SHP77 (cell line): ENCODE measurements at regions not wholly inside any gene's neighbourhood (a gene's known extent, or its start where the extent isn't known, plus 50 kb on each side); places are given as distances from the start of the nearest gene placed in this dataset.

Experiments
- DNase-seq, 2 experiments: peaks; one replicate each; lab custom pipeline; 2025; lab: John Stamatoyannopoulos, UW

GRCh38 chr7:45983720-45984255, 62.7 kb upstream of the IGFBP3 start:
- no peak for DNase-seq

- no peak for DNase-seq
Observed at GRCh38 chr7:45982907-45983719, 62.0 kb upstream of the IGFBP3 start.

GRCh38 chr7:45982132-45982531, 61.1 kb upstream of the IGFBP3 start:
- DNase-seq: no peak

GRCh38 chr7:45980973-45981372, 59.9 kb upstream of the IGFBP3 start:
- no peak for DNase-seq

GRCh38 chr7:45980181-45980905, 59.3 kb upstream of the IGFBP3 start:
- no peak for DNase-seq

- no peak for DNase-seq
Observed at GRCh38 chr7:45979275-45980180, 58.5 kb upstream of the IGFBP3 start.

- DNase-seq: no peak
Observed at GRCh38 chr7:45978731-45979211, 57.7 kb upstream of the IGFBP3 start.

- peak in 1 of 2 experiments; percentile 7 for DNase-seq
Observed at GRCh38 chr7:45978010-45978681, 57.1 kb upstream of the IGFBP3 start.

GRCh38 chr7:45977256-45977780, 56.2 kb upstream of the IGFBP3 start:
- no peak for DNase-seq

- no peak for DNase-seq
Observed at GRCh38 chr7:45976485-45976856, 55.4 kb upstream of the IGFBP3 start.

- DNase-seq: no peak
Observed at GRCh38 chr7:45975847-45976484, 54.9 kb upstream of the IGFBP3 start.

GRCh38 chr7:45975367-45975766, 54.3 kb upstream of the IGFBP3 start:
- DNase-seq: no peak

GRCh38 chr7:45974540-45975360, 53.7 kb upstream of the IGFBP3 start:
- no peak for DNase-seq

- peak; percentile 42 to 65 for DNase-seq
Observed at GRCh38 chr7:45973725-45974532, 52.9 kb upstream of the IGFBP3 start.

- no peak for DNase-seq
Observed at GRCh38 chr7:45972629-45973312, 51.7 kb upstream of the IGFBP3 start.

GRCh38 chr7:45971661-45972175, 50.6 kb upstream of the IGFBP3 start:
- no peak for DNase-seq

GRCh38 chr7:45971171-45971570, 50.1 kb upstream of the IGFBP3 start:
- DNase-seq: no peak
